ENCODE measurements at regions not wholly inside any gene's neighbourhood (a gene's known extent, or its start where the extent isn't known, plus 50 kb on each side); places are given as distances from the start of the nearest gene placed in this dataset.
"Not testable (repeated sequence)": the region's sequence is repeated elsewhere in the genome, so short reads cannot be mapped to it uniquely, and the experiment has no call there.

DNA sequence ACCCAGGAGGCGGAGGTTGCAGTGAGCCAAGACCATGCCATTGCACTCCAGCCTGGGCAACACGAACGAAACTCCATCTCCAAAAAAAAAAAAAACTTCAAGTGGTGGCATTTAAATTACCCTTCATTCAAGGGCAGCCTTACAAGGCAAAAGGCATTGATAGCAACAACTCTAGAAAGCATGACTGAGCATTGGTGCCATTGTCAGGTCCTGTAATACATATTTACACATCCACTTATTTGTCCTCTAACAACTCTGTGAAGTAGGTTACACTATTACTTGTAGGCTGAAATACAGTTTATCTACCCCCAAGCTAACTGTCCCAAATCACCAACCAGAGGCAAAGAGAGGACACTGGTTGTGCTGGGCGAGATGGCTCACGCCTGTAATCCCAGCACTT lies 52.7 kb upstream of the LARP1 start:
- no peak for DNase-seq

DNA sequence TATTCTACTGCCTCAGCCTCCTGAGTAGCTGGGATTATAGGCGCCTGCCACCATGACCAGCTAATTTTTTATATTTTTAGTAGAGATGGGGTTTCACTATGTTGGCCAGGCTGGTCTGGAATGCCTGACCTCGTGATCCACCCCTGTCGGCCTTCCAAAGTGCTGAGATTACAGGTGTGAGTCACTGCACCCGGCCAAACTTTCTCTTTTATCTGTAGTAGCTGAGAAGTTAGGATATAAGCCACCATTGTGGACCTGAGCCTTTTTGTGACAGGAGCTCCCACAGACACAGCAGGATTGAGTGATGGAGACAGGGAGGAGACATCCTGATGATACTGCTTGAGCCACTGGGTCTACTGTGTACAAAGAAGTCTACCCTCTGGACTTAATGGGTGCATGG lies 53.5 kb upstream of the LARP1 start:
- not testable (repeated sequence) for DNase-seq

DNA sequence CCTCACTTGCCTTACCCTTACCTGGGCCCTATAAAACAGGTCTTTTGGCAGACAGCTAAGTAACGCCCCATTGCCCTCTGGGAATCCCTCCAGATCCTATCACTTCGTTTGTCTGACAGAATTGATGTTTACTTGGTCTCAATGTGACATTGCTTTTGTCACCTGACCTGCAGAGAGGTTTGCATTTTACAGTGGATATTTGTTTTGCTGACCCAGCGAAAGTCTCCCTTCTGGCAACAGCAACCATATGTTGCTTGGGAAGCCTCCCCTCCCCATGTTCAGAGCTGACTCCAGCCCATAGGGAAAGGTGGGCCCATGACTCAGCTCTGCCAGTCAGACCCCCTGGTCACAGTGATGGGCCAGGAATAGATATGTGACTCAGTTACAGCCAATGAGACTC lies 54.0 kb upstream of the LARP1 start:
- DNase-seq: no peak

DNA sequence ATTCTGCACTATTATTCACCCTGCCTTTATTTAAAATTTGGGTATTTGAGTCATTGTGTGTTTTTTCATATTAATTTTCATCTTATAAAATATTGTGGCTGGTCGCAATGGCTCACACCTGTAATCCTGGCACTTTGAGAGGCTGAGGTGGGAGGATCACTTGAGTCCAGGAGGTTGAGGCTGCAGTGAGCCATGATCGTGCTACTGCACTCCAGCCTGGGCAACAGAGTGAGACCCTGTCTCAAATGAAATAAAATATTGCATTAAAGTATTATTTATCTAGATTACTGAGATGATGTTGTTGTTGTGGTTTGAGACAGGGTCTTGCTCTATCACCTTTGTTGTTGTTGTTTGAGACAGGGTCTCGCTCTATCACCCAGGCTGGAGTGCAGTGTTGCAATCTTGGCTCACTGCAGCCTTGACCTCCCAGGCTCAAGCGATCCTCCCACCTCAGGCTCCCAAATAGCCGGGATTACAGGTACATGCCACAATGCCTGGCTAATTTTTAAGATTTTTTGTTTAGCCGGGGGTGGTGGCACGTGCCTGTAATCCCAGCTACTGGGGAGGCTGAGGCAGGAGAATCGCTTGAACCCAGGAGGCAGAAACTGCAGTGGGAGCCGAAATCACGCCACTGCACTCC lies 54.8 kb upstream of the LARP1 start:
- not testable (repeated sequence) for DNase-seq

DNA sequence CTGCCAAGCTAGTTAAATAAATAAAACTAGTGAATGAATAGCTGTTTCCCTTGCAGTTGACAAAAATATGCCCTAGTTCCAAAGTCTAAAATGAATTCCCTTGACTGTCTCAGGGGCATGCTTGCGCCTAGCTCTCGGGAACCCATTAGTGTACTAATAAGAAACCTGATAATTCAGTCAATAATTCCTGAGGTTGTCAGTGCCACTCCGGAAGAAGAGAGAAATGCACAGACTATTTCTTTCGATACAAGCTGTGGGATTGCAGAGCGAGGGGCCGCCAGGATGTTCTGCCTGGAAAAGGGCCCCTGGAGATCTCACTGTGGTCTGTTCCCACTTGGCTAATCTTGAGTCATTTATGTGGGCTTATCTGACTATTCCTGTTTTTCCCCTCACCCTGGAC lies 56.4 kb upstream of the LARP1 start:
- no peak for DNase-seq

DNA sequence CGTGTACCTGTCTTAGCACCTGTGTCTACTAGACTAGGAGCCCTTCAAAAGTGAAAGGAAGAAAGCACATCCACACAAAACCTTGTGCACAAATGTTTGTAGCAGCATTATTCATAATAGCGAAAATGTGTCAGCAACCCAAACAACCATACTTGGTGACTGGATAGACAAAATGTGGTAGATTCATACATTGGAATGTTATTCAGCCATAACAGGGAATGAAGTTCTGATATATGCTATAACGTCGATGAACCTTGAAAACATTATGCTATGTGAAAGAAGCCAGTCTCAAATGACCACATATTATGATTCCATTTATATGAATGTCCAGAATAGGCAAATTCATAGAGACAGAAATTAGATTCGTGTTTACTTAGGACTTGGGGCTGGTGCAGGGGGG lies 57.8 kb upstream of the LARP1 start:
- no peak for DNase-seq

DNA sequence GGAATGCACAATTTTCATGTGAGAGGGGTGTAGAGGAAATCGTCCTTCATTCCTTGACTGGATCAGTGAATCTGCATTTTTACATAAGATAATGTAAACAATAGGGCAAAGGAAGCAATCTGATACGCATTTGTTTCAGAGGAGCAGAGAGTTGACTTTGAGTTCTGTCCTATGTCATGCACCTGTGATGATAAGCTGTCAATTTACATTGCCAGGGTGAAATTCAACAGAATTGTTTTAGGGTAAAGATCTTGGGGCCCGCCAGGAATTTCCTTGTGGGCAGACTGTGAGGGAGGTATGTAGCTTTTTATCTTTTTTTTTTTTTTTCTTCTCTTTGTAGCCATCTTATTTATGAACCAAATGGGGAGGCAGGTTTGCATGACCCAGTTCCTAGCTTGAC lies 58.3 kb upstream of the LARP1 start:
- no peak for DNase-seq

DNA sequence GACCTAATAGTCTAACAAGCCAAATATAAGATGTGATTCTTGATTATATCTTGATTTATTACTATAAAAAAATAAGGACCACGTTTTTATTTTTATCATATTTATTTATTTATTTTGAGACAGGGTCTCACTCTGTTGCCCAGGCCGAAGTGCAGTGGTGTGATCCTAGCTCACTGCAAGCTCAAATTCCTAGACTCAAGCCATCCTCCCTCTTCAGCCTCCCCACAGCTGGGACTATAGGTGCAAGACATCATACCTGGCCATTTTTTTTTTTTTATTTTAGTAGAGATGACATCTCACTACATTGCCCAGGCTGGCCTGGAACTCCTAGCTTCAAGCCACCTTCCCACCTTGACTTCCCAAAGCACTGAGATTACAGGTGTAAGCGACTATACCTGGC lies 61.0 kb upstream of the LARP1 start:
- DNase-seq: no peak

DNA sequence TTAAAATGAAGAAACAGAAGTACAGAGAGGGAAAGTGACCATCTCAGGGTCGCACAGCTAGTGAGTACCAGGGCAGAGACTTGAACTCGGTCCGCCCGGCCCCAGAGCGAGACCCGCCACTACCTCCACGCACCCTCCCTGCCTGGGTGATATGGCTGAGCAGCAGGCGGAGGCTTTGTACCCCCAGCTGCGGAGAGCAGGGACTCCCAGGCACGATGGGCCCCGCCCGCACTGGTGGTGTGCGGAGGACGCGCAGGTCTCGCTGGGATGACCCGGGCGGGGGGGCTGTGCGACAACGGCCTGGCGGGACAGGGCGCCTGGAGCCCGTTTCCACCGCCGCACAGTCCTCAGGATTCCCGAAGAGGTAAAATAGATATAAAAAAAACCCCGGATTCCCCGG lies 64.7 kb upstream of the LARP1 start:
- DNase-seq: no peak

DNA sequence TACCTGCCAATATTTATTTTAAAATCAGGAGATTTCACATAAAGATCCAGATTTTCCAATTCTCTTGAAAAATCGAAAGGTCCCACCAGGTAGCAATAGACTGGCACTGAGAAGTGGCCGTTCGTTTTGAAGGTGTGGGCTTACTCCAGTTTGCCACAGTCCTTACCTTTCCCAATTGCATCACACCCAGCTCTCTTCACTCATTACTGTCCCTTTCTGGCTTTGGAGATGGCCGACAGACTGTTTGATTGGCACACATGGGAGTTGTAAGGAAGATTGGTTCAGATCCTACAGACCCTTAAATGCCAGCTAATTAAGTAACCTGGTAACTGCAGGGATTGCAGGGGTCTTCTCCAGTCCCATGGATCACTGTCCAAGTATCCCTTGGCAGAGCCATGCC lies 68.7 kb upstream of the LARP1 start:
- DNase-seq: no peak

DNA sequence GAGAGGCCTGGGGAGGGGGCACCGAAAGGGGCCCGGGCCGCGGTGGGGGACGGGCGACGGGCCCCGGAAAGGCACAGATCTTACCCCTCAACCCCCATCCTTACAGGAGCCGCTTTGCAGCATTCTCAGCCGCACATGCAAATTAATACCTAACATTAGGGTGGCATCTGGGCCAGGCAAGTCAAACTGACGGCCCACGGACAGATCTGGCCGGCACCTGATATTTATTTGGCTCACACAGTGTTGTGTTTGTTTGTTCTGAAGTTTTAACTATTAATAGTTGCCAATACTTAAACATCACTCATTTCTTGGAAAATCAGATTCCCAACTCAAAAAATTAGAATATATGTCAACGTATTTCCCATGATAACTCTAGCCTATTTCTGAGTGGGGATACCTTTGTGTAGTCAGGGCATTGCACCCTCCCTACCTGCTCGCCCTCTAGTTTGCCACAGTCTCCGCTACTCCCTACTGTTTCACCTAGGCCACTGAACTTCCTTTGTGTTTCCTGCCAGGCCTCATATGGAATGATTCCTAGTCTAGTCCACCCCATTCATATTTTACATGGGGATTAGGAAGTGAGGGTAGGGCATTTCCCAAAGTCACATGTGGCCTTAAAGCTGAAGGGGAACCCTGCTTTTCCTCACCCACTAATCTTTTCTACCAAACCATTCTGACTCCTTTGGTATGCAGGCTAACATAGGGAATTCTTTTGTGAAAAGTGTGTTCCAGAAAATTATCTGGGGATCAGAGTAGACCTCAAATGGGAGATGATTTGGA lies 71.9 kb upstream of the LARP1 start:
- DNase-seq: no peak

DNA sequence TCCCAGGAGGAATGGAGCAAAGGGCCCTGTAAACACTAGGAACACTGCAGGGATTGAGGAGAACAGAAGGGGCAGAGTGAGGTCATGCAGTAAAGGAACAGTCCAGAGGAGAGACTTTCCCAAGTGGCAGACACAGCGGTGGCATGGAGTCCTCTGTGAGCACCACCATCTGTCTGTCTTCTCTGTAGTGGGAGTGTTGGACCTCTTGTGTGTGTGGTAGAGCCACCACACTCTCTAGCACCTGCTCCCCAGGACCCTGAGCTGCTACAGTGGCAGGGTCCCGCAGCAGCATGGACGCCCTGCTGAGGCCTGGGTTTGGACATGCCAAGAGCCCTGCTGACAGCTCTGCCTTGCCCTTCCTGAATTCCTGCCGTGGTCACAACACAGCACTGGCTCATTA lies 75.7 kb upstream of the LARP1 start:
- no peak for DNase-seq

DNA sequence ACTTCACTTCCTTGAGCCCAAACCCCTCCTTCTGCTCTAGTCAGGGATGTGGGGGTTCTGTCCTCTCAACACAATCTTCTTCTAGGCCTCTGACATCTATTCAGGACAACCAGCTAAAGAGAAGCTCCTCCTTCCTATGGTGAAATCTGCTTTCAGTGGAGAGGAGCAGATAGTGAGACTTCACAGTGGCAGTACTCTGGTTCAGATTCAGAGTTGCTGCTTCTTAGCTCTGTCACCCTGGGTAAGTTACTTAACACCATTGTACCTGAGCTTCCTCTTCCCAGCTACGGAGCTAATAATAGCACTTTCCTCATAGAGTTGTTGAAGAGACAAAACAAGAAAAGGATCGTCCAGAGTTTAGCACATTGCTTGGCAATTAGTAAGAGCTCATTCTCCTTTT lies 77.3 kb upstream of the LARP1 start:
- DNase-seq: no peak

DNA sequence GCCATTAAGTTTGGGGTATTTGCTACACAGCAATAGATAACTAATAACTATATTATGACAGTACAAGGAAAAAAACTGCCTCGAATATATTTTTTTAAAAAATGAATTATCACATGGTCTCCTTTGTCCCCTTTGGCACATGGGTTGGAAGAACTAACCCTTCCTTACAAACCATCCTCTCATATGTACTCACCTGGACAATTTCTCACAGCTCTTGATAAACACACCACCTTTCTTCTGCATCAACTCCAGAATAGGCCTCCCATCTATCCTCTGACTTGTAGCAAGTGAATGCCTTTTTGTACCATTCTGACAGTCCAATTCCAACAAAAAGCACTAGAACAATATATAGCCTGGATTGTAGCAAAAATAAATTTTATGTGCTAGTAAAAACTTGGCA lies 78.7 kb upstream of the LARP1 start:
- no peak for DNase-seq

DNA sequence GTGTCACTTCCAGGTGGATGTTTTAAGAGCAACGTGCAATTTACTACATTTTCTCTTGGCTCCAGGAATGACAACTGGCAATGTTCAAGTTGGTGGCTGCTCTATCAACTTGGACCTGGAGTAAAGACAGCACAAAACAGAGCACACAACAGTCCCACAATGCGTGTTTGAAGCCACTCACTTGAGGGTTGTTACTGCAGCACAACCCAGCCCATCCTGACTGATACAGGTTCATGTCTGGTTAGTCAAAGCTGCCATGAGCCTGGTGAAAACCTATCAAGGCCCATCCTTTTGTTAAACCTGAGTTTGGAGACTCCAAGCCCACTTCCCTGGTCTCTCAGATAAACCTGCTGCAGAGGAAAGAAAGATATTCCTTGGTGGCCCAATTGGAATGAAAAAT lies 81.1 kb upstream of the LARP1 start:
- DNase-seq: no peak

DNA sequence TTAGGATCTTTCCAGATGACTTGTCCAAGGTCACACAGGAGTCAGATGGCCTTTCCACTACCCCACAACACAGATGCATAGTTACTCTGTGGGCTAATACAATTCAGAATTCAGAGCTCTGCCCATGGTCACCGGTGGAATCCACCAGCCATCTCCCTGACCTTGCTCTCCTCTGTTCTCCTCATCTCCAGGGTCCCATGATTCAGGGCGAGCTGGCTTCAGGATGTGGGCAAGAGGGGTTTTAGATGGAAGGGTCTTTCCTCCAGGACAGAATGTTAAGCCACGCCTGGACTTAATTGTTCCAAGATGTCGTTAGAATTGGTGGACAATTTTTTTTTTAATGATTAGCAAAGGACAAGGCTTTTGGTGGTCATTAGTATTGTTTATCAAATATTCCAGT lies 81.7 kb upstream of the LARP1 start:
- no peak for DNase-seq

DNA sequence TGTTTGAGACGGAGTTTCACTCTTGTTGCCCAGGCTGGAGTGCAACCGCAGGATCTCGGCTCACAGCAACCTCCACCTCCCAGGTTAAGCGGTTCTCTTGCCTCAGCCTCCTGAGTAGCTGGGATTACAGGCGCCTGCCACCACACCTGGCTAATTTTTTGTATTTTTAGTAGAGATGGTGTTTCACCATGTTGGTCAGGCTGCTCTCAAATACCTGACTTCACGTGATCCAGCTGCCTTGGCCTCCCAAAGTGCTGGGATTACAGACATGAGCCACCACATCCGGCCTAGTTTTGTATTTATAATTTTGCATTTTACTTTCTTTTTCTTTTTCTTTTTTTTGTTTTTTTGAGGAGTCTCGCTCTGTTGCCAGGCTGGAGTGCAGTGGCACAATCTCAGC lies 85.3 kb upstream of the LARP1 start:
- DNase-seq: not testable (repeated sequence)

DNA sequence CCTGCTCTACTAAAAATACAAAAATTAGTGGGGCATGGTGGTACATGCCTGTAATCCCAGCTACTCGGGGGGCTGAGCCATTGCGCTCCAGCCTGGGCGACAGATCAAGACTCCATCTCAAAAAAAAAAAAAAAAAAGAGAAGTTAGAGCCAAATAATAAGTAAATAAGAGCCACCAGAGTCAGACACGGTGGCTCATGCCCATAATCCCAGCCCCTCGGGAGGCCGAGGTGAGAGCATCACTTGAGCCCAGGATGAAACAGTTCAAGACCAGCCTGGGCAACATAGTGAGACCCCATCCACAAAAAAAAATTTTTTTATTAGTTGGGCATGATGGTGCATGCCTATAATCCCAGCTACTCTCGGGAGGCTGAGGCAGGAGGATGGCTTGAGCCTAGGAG lies 85.8 kb upstream of the LARP1 start:
- no peak for DNase-seq

DNA sequence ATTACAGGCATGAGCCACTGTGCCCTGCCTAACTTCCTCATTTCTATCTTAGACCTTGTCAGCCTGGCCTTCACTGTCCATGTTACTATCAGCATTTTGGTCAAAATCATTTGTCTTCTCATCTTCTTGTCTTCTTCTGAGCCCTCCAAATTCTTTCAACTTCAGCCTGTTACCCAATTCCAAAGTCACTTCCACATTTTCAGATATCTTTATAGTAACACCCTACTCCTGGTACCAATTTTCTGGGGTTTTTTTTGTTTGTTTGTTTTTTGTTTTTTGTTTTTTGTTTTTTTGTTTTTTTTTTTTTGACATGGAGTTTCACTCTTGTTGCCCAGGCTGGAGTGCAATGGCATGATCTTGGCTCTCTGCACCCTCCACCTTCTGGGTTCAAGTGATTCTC lies 90.3 kb upstream of the LARP1 start:
- no peak for DNase-seq

DNA sequence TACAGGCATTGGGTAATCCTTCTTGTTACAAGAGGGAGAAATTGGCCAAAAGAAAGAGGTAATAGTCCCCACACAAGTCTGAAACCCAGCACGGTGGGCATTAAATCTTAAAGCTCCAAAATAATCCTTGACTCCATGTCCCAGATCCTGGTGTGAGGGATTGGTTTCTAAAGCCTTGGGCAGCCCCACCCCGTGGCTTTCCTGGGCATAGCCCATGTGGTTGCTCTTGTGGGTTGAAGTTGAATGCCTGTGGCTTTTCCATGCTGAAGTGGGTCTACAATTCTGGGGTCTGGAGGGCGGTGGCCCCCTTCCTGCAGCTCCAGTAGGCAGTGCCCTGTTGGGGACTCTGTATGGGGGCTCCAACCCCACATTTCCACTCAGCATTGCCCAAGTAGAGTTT lies 91.8 kb upstream of the LARP1 start:
- DNase-seq: no peak

DNA sequence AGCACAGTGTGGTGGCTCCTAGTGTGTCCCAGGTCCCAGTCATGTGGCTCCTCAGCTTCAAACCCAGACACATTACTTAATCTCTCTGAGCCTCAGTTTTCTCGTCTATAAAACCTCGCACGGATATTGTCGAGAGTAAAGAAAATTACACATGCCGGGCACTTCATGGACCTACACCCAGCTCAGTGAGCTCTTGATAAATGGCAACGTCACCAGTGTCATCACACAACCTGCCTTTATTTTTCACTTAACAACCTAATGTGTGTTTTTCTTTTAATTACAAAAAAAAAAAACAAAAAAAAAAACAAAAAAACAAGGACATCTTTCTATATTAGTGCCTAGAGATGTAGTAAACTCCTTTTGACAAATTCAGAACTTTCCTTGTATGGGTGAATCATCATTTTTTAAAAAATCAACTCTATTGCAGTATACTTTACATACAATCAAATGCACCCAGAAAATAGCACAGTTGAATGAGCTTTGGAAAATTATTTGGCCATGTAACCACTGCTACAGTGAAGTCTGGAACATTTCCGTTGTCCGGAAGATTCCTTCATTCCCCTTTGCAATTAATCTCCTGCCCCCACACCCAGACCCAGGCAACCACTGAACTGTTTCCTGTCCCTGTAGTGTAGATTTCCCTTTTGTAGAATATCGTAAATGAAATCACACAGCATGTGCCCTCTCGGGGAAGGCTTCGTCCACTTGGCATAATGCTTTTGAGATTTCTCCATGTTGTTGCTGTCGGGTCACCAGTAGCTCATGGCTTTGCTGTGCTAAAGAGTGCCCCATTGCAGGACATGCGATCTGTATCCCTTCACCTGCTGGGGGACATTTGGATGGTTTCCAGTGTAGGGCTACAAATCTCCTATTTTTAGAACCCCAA lies 100.4 kb upstream of the LARP1 start:
- peak; percentile 54 for DNase-seq

DNA sequence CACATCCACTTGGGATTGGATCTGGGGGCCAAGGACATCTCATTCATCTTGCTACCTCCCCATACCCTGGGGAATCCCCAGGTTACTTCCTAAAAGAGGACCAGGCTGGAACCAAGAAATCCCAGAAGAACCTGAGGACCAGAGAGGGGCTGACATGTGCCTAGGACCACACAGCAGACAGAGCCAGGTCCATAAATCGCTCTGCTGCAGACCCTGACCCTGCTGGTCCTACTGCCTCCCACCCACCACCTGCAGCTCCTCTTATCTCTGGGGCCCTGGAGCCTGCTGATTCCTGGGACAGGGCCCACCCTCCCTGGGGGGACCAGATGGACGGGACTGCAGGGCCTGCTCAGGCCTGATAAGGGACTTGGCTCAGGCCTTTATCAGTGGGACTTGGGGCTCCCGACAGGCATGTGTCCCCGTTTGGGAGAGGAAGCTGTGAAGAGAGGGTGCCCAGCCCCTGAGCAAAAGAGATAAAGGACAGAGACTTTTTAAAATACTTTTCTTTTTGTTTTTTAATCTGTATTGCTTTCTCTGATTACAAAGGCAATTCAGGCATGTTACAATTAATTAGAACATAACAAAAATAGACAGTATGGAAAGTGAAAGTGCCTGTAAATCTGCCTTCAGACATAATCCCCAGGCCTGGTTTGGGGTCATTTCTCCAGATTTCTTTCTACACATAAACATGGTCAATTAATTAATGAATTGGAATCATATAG lies 101.3 kb upstream of the LARP1 start:
- DNase-seq: no peak

DNA sequence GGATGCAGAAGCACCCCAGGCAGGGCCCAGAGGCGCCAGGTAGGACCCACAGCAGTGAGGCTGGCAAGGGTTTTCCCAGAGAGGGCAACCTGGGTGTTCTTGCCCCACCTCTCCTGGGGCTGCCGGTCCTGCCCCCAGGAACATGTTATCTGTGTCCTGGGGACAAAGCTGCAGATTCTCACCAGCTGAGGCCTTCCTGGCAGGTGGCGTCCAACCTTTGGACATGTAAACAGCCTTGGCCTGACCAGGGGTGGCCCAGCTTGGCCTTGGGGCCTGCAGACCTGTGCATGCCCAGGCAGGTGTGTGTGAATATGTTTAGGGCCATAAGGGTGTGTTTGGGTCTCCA lies 101.8 kb upstream of the LARP1 start:
- no peak for DNase-seq
